GM12878 (cell line): ENCODE measurements at regions not wholly inside any gene's neighbourhood (a gene's known extent, or its start where the extent isn't known, plus 50 kb on each side); places are given as distances from the start of the nearest gene placed in this dataset.
"Not testable (repeated sequence)": the region's sequence is repeated elsewhere in the genome, so short reads cannot be mapped to it uniquely, and the experiment has no call there.

Experiments used
- ATAC-seq: fragments of 200-7000 bp; cut with Tn5 transposase; 3 replicates; pipeline ENCODE4 v1.9.1; 2020; ENCODE audit warnings: mild to moderate bottlenecking, moderate library complexity
- BruUV-seq: library from RNA; stranded (reverse); fragments of 400-500 nt; replicated peaks from 2 replicates; lab custom pipeline; 2021; lab: Mats Ljungman, UMichigan
- CTCF ChIA-PET: fragments of 300-600 bp; sonication (Branson Sonifier 250); formaldehyde crosslinking; extraction: SDS; loops from one replicate; lab custom pipeline; 2021; ENCODE audit warnings: inconsistent platforms; lab: Yijun Ruan, JAX
- POLR2A ChIA-PET: fragments of 350-600 bp; formaldehyde crosslinking; extraction: SDS; loops from one replicate; lab custom pipeline; 2021; ENCODE audit warnings: inconsistent platforms; lab: Charles Lee
- RAD21 ChIA-PET: fragments of 300-600 bp; sonication (Branson Sonifier 250); formaldehyde crosslinking; loops from one replicate; lab custom pipeline; 2023; ENCODE audit warnings: antibody characterized with exemption; ENCODE audit not compliant: unreplicated experiment; lab: Charles Lee
- SMC1A ChIA-PET: fragments of 300-600 bp; sonication (Branson Sonifier 250); formaldehyde crosslinking; loops from one replicate; lab custom pipeline; 2023; ENCODE audit not compliant: unreplicated experiment, uncharacterized antibody; lab: Charles Lee
- DNase-seq: peaks from one replicate; pipeline ENCODE4 v3.0.0-alpha.2; 2011; ENCODE audit warnings: low read depth, low spot score
- FAIRE-seq: peaks from 3 replicates; lab custom pipeline; 2011; peaks lifted over from hg19 to GRCh38; lab: Jason Lieb, UNC
- H2AFZ ChIP-seq: 2 replicates; pipeline ENCODE4 v1.6.0; 2011; ENCODE audit warnings: low read depth, low read length, control low read depth; ENCODE audit not compliant: control insufficient read depth
- H3K27ac ChIP-seq: 2 replicates; pipeline ENCODE4 v1.5.1; 2011; ENCODE audit warnings: control low read depth; ENCODE audit not compliant: control insufficient read depth, insufficient read depth
- H3K27me3 ChIP-seq, 2 experiments: replicated peaks in 1 of 2; 2 replicates each; pipeline versions ENCODE4 v1.6.0 to v1.6.1; 2011; ENCODE audit warnings: low read length in 1 of 2; ENCODE audit not compliant: control insufficient read depth in 2 of 2, insufficient read depth in 2 of 2
- H3K36me3 ChIP-seq, 2 experiments: 2 replicates each; pipeline ENCODE4 v1.5.1; 2011; ENCODE audit warnings: low read length in 1 of 2; ENCODE audit not compliant: control insufficient read depth in 2 of 2, insufficient read depth in 2 of 2
- H3K4me1 ChIP-seq: 2 replicates; pipeline ENCODE4 v1.6.1; 2011; ENCODE audit warnings: mild to moderate bottlenecking, low read length, moderate library complexity, mixed read lengths; ENCODE audit not compliant: control insufficient read depth, insufficient read depth
- H3K4me2 ChIP-seq: 2 replicates; pipeline ENCODE4 v1.6.0; 2011; ENCODE audit warnings: control low read depth; ENCODE audit not compliant: control insufficient read depth, insufficient read depth
- H3K4me3 ChIP-seq: fragments of 200-600 bp; sonication (generic); 2 replicates; pipeline ENCODE4 v1.5.1; 2016
- H3K79me2 ChIP-seq: 2 replicates; pipeline ENCODE4 v1.6.0; 2011; ENCODE audit warnings: low read length; ENCODE audit not compliant: control insufficient read depth, insufficient read depth
- H3K9ac ChIP-seq: 2 replicates; pipeline ENCODE4 v1.8.0; 2011; ENCODE audit warnings: low read length, control low read depth, mixed read lengths; ENCODE audit not compliant: control insufficient read depth, insufficient read depth
- H3K9me3 ChIP-seq: replicated peaks from 3 replicates; pipeline ENCODE4 v1.5.1; 2011; ENCODE audit warnings: mild to moderate bottlenecking, low read length; ENCODE audit not compliant: control insufficient read depth, insufficient read depth
- H4K20me1 ChIP-seq: 2 replicates; pipeline ENCODE4 v1.6.0; 2011; ENCODE audit not compliant: control insufficient read depth, insufficient read depth
- ZNF592 ChIP-seq: fragments of 450-650 bp; IDR thresholded peaks from 2 replicates; pipeline ENCODE4 v1.6.1; 2017; ENCODE audit warnings: mild to moderate bottlenecking, moderate library complexity
- WGBS: methylation state at CpG from one replicate; pipeline ENCODE4 v1.1.6; 2016; ENCODE audit warnings: low lambda C conversion rate; ENCODE audit not compliant: insufficient replicate concordance, insufficient coverage; ENCODE audit errors: missing lambda C conversion rate; 5-methylcytosine and 5-hydroxymethylcytosine counted together
- in situ Hi-C: fragments of 300-500 bp; cut with MboI; formaldehyde crosslinking; loops from 9 replicates; pipeline ENCODE4 v1.14.3; 2018; ENCODE audit warnings: mixed read lengths
- intact Hi-C: fragments of 100-400 bp; cut with micrococcal nuclease; formaldehyde crosslinking; loops from one replicate; pipeline ENCODE4 v1.14.2; 2022; ENCODE audit not compliant: unreplicated experiment

GRCh38 chrX:82451725-82452124 is 1056.4 kb upstream of the POU3F4 start (continued):
- no peak for TF ChIP-seq ZNF592

- RAD21 ChIA-PET, CTCF ChIA-PET, H3K4me3 ChIP-seq, H3K9me3 ChIP-seq, ATAC-seq, H3K4me1 ChIP-seq, SMC1A ChIA-PET, H3K4me2 ChIP-seq, H3K79me2 ChIP-seq, intact Hi-C loops, H3K27ac ChIP-seq, H2AFZ ChIP-seq, DNase-seq, POLR2A ChIA-PET, H3K27me3 ChIP-seq, H3K36me3 ChIP-seq, in situ Hi-C loops, FAIRE-seq, H4K20me1 ChIP-seq, H3K9ac ChIP-seq, BruUV-seq: not testable (repeated sequence)
- 2% methylated on average over 2 of the region's 2 CpGs for WGBS
Observed at GRCh38 chrX:82455852-82456251, 1052.2 kb upstream of the POU3F4 start.
